Fibroblast of lung (primary cell): ENCODE measurements at regions not wholly inside any gene's neighbourhood (a gene's known extent, or its start where the extent isn't known, plus 50 kb on each side); places are given as distances from the start of the nearest gene placed in this dataset.

ENCODE experiments used
- DNase-seq, 2 donors: peaks; one replicate each; pipeline versions ENCODE4 v3.0.0 to v3.0.0-alpha.2; 2010; ENCODE audit warnings: low read depth in 2 of 2
- H2AFZ ChIP-seq: 2 replicates; pipeline ENCODE4 v1.5.1; 2012; ENCODE audit warnings: low read length, control low read depth, inconsistent platforms
- H3K27ac ChIP-seq: 2 replicates; pipeline ENCODE4 v1.5.1; 2011; ENCODE audit warnings: low read length, control low read depth; ENCODE audit not compliant: insufficient read depth
- H3K27me3 ChIP-seq: 2 replicates; pipeline ENCODE4 v1.5.1; 2011; ENCODE audit warnings: mild to moderate bottlenecking, low read length; ENCODE audit not compliant: control insufficient read depth, insufficient read depth
- H3K36me3 ChIP-seq: 2 replicates; pipeline ENCODE4 v1.5.1; 2011; ENCODE audit warnings: low read length; ENCODE audit not compliant: control insufficient read depth, insufficient read depth
- H3K4me1 ChIP-seq: 2 replicates; pipeline ENCODE4 v1.5.1; 2011; ENCODE audit warnings: low read length; ENCODE audit not compliant: control insufficient read depth, insufficient read depth; ENCODE audit errors: extremely low read depth
- H3K4me2 ChIP-seq: 2 replicates; pipeline ENCODE4 v1.5.1; 2011; ENCODE audit warnings: low read length, control low read depth; ENCODE audit not compliant: insufficient read depth; ENCODE audit errors: extremely low read depth
- H3K4me3 ChIP-seq, 4 experiments: fragments of 200-600 bp in 1 of 4; sonication (generic) in 1 of 4; replicated peaks in 1 of 4; 2 replicates each; pipeline ENCODE4 v1.5.1; 2011 to 2016; ENCODE audit warnings: low read length in 4 of 4, low read depth in 3 of 4, mild to moderate bottlenecking in 3 of 4, control low read depth in 2 of 4, inconsistent platforms in 1 of 4, mixed read lengths in 1 of 4; ENCODE audit not compliant: insufficient read depth in 1 of 4; ENCODE audit errors: control extremely low read depth in 1 of 4
- H3K79me2 ChIP-seq: 2 replicates; pipeline ENCODE4 v1.5.1; 2012; ENCODE audit warnings: mild to moderate bottlenecking, low read length, inconsistent platforms; ENCODE audit not compliant: control insufficient read depth, insufficient read depth
- H3K9ac ChIP-seq: 2 replicates; pipeline ENCODE4 v1.5.1; 2011; ENCODE audit warnings: mild to moderate bottlenecking, low read length, control low read depth; ENCODE audit not compliant: insufficient read depth
- H3K9me3 ChIP-seq: 2 replicates; pipeline ENCODE4 v1.5.1; 2012; ENCODE audit warnings: low read depth, low read length; ENCODE audit not compliant: control insufficient read depth, insufficient read depth
- H4K20me1 ChIP-seq: 2 replicates; pipeline ENCODE4 v1.5.1; 2011; ENCODE audit warnings: low read length; ENCODE audit not compliant: control insufficient read depth, insufficient read depth; ENCODE audit errors: extremely low read depth
- CTCF ChIP-seq, 2 donors: IDR thresholded peaks in 1 of 2; conservative IDR thresholded peaks in 1 of 2; 1 replicate in 1 of 2; 2 replicates in 1 of 2; pipeline ENCODE4 v1.5.1; 2011 to 2012; ENCODE audit warnings: low read length in 2 of 2, control low read depth in 1 of 2, inconsistent platforms in 1 of 2, low read depth in 1 of 2, mild to moderate bottlenecking in 1 of 2
- EZH2 ChIP-seq: IDR thresholded peaks from 2 replicates; pipeline ENCODE4 v1.5.1; 2012; ENCODE audit warnings: low read length, control low read depth, mild to moderate bottlenecking; ENCODE audit errors: missing control alignments

- H4K20me1 ChIP-seq = no peaks in the 10 kb centered on the region
- H3K9ac ChIP-seq = no peak overlapping the region
- H3K27me3 ChIP-seq = no peaks in the 10 kb centered on the region
- no peak overlapping the region for H3K4me3 ChIP-seq
- H3K36me3 ChIP-seq = no peaks in the 10 kb centered on the region
- H2AFZ ChIP-seq = no peak overlapping the region
- no peak overlapping the region for H3K27ac ChIP-seq
- peaks cover 5% of the 10 kb centered on the region for H3K4me1 ChIP-seq
- TF ChIP-seq EZH2 (no peak), CTCF (conservative IDR thresholded peaks at IDR 0.05 in 1 of 2, IDR thresholded peaks at IDR 0.05 in 1 of 2; ENCODE audit: low read depth in 1 of 2, low read length in 2 of 2) (no peak)
- DNase-seq = peak in 1 of 2 donors; percentile 37
- H3K79me2 ChIP-seq = no peaks in the 10 kb centered on the region
- H3K9me3 ChIP-seq = no peaks in the 10 kb centered on the region
- no peak overlapping the region for H3K4me2 ChIP-seq
Measured at GRCh38 chr3:187972454-187972853, 181.5 kb upstream of the LPP start.

GRCh38 chr3:187973977-187974870, 179.7 kb upstream of the LPP start:
- H4K20me1 ChIP-seq = no peaks in the 10 kb centered on the region
- H2AFZ ChIP-seq = no peak overlapping the region
- H3K79me2 ChIP-seq = no peaks in the 10 kb centered on the region

GRCh38 chr3:187974871-187975271, 179.1 kb upstream of the LPP start:
- no peaks in the 10 kb centered on the region for H3K36me3 ChIP-seq
- H3K9me3 ChIP-seq = no peaks in the 10 kb centered on the region
- TF ChIP-seq EZH2 (no peak), CTCF (conservative IDR thresholded peaks at IDR 0.05 in 1 of 2, IDR thresholded peaks at IDR 0.05 in 1 of 2; ENCODE audit: low read depth in 1 of 2, low read length in 2 of 2) (no peak)
- H3K27me3 ChIP-seq = no peaks in the 10 kb centered on the region
- no peak overlapping the region for H2AFZ ChIP-seq
- no peak overlapping the region for H3K4me3 ChIP-seq
- peaks cover 2% of the 10 kb centered on the region for H3K4me1 ChIP-seq
- no peak for DNase-seq
- no peaks in the 10 kb centered on the region for H4K20me1 ChIP-seq
- H3K27ac ChIP-seq = no peak overlapping the region
- no peaks in the 10 kb centered on the region for H3K79me2 ChIP-seq
- no peak overlapping the region for H3K9ac ChIP-seq
- no peak overlapping the region for H3K4me2 ChIP-seq

More at GRCh38 chr3:187973977-187974870, 179.7 kb upstream of the LPP start:
- H3K4me2 ChIP-seq = no peak overlapping the region
- no peaks in the 10 kb centered on the region for H3K27me3 ChIP-seq
- H3K4me1 ChIP-seq = peaks cover 2% of the 10 kb centered on the region
- TF ChIP-seq CTCF (conservative IDR thresholded peaks at IDR 0.05 in 1 of 2, IDR thresholded peaks at IDR 0.05 in 1 of 2; ENCODE audit: low read depth in 1 of 2, low read length in 2 of 2) (no peak), EZH2 (no peak)
- H3K9ac ChIP-seq = no peak overlapping the region
- H3K9me3 ChIP-seq = no peaks in the 10 kb centered on the region
- H3K36me3 ChIP-seq = no peaks in the 10 kb centered on the region
- H3K4me3 ChIP-seq = no peak overlapping the region
- no peak overlapping the region for H3K27ac ChIP-seq
- DNase-seq = no peak
